ENCODE measurements at regions not wholly inside any gene's neighbourhood (a gene's known extent, or its start where the extent isn't known, plus 50 kb on each side); places are given as distances from the start of the nearest gene placed in this dataset.

DNA sequence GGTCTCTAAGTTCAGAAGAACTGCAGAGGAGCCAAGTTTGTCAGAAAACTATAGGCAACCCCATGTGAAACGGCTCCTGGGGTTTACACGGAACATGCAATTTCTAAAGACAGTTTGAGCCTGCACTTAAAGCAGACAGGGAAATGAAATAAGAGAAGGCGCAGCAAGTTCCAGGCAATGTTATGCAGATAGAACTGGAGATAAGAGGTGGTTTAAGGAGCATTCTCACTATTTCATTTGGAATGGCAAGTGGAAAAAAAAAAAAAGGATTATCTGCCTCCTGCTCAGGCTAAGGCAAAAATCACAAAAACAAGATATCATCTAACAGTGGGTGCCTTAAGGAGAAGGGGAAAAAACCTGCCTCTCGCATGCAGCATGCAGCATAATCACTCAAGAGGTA lies 2252.4 kb downstream of the MAT2B start:
- Histone ChIP-seq H3K4me3 (replicated peaks in 1 of 3; ENCODE audit: insufficient read depth in 1 of 3, low read depth in 1 of 3, low read length in 3 of 3) (no peak overlapping the region), H3K27me3 (ENCODE audit: control insufficient read depth in 2 of 2, insufficient read depth in 2 of 2, low read length in 2 of 2) (no peaks in the 10 kb centered on the region), H2AFZ (ENCODE audit: low read depth, low read length) (no peak overlapping the region), H4K20me1 (replicated peaks; ENCODE audit: control insufficient read depth, extremely low read depth, insufficient read depth, low read length) (no peaks in the 10 kb centered on the region), H3K9me3 (replicated peaks; ENCODE audit: control insufficient read depth, insufficient read depth, low read length) (peaks cover 5% of the 10 kb centered on the region), H3K36me3 (ENCODE audit: control insufficient read depth in 2 of 2, extremely low read depth in 1 of 2, insufficient read depth in 2 of 2, low read length in 2 of 2) (no peaks in the 10 kb centered on the region), H3K4me1 (ENCODE audit: control insufficient read depth, extremely low read depth, insufficient read depth, low read length) (no peaks in the 10 kb centered on the region), H3K27ac (ENCODE audit: insufficient read depth, low read depth, low read length) (no peak overlapping the region), H3K9me1 (replicated peaks; ENCODE audit: control insufficient read depth, extremely low read depth, insufficient read depth, low read length) (no peaks in the 10 kb centered on the region), H3K79me2 (ENCODE audit: control insufficient read depth, insufficient read depth, low read length) (no peaks in the 10 kb centered on the region), H3K4me2 (ENCODE audit: insufficient read depth, low read length) (no peak overlapping the region), H3K9ac (replicated peaks; ENCODE audit: extremely low read depth, insufficient read depth, low read length) (no peak overlapping the region)
- FAIRE-seq = no peak
- ChIA-PET CTCF (no interaction called here), POLR2A (no interaction called here)
- no peak for DNase-seq (ENCODE audit: low read depth, low spot score)
- no TSS peak for BruUV-seq (replicated peaks)
- intact Hi-C loops (cut with micrococcal nuclease) = no loop called here
- no peak for TF ChIP-seq POLR2AphosphoS5 (IDR thresholded peaks at IDR 0.05; ENCODE audit: insufficient read depth, low read depth, low read length)
- TF ChIP-seq MYC (IDR thresholded peaks at IDR 0.05; ENCODE audit: low read depth, low read length) = no peak
- TF ChIP-seq, protein P1, sequence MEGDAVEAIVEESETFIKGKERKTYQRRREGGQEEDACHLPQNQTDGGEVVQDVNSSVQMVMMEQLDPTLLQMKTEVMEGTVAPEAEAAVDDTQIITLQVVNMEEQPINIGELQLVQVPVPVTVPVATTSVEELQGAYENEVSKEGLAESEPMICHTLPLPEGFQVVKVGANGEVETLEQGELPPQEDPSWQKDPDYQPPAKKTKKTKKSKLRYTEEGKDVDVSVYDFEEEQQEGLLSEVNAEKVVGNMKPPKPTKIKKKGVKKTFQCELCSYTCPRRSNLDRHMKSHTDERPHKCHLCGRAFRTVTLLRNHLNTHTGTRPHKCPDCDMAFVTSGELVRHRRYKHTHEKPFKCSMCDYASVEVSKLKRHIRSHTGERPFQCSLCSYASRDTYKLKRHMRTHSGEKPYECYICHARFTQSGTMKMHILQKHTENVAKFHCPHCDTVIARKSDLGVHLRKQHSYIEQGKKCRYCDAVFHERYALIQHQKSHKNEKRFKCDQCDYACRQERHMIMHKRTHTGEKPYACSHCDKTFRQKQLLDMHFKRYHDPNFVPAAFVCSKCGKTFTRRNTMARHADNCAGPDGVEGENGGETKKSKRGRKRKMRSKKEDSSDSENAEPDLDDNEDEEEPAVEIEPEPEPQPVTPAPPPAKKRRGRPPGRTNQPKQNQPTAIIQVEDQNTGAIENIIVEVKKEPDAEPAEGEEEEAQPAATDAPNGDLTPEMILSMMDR (IDR thresholded peaks at IDR 0.05; ENCODE audit: extremely low read depth in 1 of 2, insufficient read depth in 1 of 2, low read depth in 1 of 2, low read length in 2 of 2) = no peak
- TF ChIP-seq GATA2 (IDR thresholded peaks at IDR 0.05; ENCODE audit: insufficient read depth, insufficient read length, low read depth, low read length) = no peak
- TF ChIP-seq, protein P2, sequence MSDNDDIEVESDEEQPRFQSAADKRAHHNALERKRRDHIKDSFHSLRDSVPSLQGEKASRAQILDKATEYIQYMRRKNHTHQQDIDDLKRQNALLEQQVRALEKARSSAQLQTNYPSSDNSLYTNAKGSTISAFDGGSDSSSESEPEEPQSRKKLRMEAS (IDR thresholded peaks at IDR 0.05; ENCODE audit: insufficient read depth, insufficient read length) = no peak
- TF ChIP-seq FOS (IDR thresholded peaks at IDR 0.05; ENCODE audit: borderline replicate concordance, insufficient read depth, low read length) = no peak
- no peak for TF ChIP-seq POLR2A (IDR thresholded peaks at IDR 0.05; ENCODE audit: low read depth, low read length)
- TF ChIP-seq EZH2 (IDR thresholded peaks at IDR 0.05; ENCODE audit: borderline replicate concordance, low read depth, low read length, severe bottlenecking) = no peak
- dilution Hi-C loops (cut with MboI; ENCODE audit: extremely low pct_ligation_motif_present, low sequenced_read_pairs) = no loop called here

All from endothelial cell of umbilical vein (primary cell).